ENCODE measurements at regions not wholly inside any gene's neighbourhood (a gene's known extent, or its start where the extent isn't known, plus 50 kb on each side); places are given as distances from the start of the nearest gene placed in this dataset.
"Not testable (repeated sequence)": the region's sequence is repeated elsewhere in the genome, so short reads cannot be mapped to it uniquely, and the experiment has no call there.

DNA sequence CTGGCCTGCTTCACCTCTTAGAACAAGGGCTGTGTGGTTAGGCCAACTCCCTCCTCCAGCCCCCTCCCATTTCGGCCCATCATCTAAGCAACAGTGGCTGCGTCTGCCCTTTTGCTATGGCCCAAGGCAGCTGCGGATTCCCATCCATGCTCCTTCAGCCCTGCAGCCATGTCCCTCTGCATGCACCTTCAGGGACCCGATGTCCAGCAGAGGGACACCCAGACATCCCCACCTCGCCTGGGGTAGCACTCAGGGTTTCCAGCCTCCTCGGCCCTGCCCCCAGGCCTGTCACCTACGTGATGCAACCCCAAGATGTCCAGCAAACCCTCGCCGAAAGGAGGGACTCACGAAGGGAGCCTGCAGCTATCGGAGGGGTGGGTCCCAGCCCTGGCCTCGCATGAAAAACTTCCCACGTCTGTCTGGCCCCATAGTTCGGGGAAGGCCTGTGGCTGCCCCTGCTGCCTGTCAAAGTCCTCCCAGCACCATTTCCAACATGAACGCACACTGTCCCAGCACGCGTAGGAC lies 194.4 kb downstream of the CTTN start:
- no peak for DNase-seq (ENCODE audit: low read depth)

DNA sequence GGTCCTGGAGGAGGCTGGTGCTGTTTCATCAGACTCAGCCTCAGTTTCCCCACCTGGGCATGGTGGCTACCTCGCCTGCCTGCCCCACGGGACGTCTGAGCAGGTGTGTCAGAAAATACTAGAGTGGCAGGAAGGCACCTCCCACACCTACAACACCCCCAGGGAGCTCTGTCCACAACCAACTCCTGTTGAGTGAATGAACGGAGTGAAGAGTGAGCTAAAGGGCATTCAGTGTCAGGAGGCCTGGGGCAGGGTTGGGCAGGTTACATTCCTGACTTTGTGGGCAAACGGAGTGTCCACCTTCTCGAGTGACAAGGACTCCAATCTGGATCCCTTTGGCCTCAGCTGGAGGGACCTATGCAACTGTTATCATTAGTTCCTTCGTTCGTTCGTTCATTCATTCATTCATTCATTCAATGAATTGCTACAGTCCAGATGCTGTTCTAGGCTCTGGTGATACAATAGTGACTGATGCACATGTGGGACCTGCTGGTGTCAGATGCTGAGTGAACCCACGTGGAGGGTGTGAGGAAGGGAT lies 195.2 kb downstream of the CTTN start:
- no peak for DNase-seq (ENCODE audit: low read depth)

DNA sequence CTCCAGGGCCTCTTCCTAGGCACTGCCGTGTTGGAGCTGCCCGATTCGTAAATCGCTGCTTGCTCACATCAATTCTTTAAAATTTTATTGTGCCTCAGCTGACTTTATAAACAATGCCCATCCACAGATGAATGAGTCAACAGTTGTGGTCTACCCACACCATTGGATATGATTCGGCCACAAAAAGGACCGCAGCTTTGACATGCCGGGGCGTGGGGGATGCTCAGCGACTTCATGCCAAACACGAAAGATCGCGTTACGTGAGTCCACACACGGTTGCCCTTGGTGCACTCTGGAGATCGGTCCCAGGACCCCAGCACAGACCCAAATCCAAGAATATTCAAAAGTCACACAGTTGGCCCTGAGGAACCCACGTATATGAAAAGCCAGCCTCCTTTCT lies 195.7 kb downstream of the CTTN start:
- DNase-seq (ENCODE audit: low read depth), result no peak

DNA sequence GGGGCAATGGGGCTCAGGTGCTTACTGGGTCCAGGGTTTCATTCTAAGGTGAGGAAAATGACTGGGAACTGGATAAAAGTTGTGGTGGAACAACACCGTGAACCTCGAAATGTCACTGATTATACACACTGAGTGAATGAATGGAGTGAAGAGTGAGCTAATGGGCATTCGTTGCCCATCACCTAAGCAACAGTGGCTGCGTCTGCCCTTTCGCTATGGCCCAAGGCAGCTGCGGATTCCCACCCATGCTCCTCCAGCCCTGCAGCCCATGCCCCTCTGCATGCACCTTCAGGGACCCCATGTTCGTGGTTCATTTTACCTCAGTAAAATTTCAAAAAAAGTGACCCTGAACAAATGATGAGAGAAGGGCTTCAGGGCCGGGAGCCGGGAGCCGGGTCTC lies 196.3 kb downstream of the CTTN start:
- DNase-seq (ENCODE audit: low read depth), result no peak

DNA sequence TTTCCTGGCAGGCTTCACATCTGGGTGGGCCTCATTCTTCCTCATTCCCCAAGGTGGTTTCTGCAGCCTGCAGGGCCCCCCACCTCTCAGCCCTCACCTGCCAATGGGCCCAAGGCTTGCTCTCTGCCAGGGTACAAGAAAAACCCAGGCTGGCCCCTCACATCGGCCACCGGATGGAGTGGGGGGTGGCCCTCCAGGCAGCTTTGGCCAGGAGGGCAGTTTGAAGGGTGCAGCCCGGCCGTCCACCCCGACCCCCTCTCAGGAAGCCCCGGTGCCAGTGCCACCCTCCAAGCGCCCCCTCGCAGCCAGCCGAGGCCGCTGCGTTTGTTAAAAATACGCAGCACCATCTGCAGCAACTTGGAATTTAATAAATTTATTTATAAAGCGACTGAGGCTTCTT lies 196.7 kb downstream of the CTTN start:
- DNase-seq (ENCODE audit: low read depth), result no peak

DNA sequence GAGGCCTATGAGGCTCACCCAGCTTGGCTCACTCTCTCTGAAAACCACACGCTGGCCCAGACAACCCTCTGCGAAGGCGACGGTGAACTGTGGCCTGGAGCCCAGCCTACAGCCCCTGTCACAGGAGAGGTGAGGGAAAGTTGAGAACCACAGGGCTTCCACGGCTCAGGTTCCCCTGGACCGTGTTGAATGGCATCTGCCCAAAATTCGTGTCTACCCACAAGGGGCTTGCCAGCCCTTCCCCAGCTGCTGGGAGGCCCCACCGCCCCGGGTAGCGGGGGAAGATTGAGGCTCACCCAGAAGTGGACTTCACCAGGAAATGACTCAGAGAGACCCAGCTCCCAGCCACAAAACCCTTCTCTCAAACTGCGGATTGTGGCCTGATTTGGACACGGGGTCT lies 197.1 kb downstream of the CTTN start:
- DNase-seq (ENCODE audit: low read depth), result no peak

DNA sequence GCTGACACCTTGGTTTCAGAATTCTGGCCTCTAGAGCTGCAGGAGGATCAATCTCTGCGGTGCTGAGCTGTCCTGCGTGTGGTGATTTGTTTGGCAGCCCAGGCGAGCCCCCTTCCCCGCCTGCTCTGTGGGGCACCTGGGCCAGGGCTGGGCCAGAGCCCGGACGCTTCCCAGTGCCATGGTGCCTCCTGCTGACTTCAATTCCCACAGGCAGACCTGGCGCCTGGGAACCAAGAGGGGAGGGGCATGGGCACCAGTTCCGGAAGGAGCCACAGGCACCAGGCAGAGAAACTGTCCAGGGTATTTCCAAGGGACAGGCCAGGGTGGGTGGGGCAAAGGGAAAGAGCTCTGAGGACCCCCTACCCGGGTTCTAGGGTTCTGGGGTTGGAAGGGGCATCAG lies 197.8 kb downstream of the CTTN start:
- DNase-seq (ENCODE audit: low read depth), result no peak

DNA sequence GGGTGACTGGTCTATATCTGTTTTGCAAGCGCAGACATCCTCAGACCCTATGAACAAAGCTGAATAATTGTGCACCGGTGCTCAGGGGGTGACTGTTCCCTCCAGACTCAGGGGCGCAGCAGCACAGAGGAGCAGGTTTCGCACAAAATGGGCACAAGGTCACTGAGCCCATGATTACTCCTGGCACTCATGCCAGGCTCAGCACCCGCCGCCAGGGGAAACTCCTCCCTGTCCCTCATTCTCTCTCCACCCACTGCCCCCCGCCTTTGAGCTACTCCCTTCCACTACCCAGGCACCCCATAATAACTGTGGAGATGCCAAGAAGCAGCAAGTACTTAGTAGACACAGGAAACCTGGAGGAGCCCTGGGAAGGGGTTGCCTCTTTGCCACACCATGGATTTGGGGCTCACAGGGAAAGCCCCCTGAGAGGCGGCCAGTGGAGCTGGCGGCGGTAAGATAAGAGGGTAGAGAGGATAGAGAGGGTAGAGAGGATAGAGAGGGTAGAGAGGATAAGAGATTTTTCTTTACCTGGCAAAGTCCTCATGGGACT lies 198.8 kb downstream of the CTTN start:
- DNase-seq (ENCODE audit: low read depth), result no peak

DNA sequence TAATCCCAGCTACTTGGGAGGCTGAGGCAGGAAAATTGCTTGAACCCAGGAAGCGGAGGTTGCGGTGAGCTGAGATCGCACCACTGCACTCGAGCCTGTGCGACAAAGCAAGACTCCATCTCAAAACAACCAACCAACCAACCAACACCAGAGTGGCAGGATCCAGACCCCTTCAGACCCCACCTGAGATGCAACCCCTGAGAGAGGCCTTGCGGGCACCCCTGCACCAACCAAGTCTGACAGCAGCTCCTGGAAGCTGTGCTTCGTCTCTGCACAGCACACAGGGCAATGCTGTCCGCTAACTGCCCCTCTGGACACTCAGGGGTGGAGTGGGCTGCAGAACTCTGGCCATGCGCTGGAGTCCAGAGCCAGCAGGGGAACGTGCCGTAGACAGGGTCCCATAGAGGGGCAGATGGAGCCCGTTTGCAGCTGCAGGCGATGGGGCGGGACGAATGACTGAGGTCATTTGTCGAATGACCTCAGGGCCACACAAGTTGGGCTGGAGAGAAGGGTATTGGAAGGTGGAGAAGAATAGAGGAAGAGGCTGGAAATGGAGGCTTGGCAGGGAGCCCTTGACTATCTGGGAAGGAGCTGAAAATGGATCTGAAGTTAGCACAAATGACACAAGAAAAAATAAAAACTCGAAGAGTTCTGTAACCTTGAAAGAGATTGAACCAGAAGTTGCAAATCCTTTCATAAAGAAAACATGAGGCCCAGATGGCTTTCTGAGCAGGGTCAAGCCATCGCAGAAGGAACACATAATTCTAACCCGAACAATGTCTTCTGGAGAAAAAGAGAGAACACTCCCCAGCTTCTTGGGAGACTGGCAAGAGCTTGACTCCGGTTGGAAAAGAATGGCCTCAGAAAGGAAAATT lies 199.7 kb downstream of the CTTN start:
- no peak for DNase-seq (ENCODE audit: low read depth)

DNA sequence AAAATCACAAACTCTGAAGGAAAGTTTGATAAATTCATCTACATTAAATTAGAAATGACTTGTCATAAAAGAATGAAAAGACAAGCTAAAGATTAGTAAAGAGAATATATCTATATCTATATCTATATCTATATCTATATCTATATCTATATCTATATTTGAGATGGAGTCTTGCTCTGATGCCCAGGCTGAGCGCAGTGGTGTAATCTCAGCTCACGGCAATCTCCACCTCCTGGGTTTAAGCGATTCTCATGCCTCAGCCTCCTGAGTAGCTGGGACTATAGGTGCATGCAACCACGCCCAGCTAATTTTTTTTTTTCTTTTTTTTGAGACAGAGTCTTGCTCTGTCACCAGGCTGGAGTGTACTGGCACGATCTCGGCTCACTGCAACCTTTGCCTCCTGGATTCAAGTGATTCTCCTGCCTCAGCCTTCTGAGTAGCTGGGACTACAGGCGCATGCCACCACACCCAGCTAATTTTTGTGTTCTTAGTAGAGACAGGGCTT lies 202.6 kb downstream of the CTTN start:
- DNase-seq (ENCODE audit: low read depth), result not testable (repeated sequence)

DNA sequence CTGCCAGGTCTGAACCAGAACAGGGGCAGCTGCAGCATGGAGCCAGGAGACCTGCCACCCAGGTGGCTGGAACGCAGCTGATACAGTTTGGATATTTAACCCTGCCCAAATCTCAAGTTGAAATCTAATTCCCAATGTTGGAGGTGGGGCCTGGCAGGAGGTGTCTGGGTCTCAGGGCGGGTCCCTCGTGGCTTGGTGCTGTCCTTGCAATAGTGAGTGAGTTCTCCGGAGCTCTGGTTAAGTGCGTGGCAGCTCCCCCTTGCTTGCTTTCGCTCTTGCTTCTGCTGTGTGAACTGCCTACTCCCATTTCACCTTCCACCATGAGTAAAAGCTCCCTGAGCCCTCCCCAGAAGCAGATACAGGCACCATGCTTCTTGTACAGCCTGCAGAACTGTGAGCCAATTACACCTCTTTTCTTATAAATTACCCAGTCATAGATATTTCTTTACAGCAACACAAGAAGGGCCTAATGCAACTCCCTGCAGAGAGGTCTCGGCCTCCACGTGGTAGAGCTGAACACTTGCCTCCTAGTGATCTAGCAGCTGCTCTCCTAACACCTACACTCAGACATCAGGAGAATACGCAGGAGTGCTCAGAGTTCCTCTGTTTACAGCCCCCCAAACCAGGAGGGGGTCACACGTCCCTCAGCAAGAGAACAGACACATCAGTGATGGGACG lies 203.7 kb downstream of the CTTN start:
- DNase-seq (ENCODE audit: low read depth), result no peak

DNA sequence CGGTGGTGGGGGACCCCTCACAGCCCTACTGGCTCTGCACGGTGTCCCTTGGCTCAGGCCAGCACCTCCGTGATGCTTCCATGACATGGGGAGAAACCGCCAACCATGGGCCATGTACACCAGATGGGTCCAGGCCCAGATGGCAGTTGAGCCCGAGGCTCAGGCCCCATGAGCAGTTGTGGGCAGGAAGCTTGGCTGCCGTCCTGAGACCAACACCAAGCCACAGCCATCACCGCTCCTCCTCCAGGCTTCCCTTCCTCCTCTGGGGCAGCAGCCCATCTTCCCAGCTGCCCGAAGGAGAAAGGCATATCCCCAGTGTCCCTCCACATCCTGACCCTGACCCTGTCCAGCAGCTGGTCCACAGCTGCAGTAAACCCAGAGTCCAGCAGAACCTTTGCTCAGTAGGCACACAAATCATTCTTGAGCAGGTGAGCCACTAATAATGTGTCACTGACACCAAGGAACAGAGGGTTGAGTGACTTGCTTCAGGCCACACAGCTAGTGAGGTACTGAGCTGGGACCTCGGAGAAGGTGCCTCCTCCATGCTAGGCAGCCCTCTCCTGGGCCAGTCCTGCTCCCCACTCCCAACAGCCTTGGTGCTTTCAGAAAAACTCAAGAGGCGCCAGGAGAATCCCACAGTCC lies 204.9 kb downstream of the CTTN start:
- no peak for DNase-seq (ENCODE audit: low read depth)

DNA sequence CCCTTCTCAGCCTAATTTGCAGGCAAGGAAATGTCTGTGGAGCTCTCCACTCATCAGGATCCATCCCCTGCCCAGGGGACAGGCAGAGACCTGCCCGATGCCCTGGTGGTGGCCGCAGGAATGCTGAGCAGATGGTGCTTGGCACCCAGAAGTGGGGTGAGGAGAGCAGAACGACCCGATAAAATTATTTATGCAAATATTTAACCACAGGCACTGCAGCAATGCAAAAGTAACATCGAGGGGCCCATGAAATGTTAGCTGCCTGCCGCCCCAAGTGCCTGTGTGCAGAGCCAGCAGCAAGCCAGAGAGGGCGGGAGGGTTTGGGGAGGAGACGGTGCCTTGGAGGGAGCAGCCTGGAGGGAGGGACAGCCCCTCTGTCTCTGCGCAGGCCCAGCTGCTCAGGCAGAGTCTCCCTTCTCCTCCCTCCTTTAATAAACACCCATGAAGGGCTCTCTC lies 205.5 kb downstream of the CTTN start:
- DNase-seq (ENCODE audit: low read depth), result no peak

DNA sequence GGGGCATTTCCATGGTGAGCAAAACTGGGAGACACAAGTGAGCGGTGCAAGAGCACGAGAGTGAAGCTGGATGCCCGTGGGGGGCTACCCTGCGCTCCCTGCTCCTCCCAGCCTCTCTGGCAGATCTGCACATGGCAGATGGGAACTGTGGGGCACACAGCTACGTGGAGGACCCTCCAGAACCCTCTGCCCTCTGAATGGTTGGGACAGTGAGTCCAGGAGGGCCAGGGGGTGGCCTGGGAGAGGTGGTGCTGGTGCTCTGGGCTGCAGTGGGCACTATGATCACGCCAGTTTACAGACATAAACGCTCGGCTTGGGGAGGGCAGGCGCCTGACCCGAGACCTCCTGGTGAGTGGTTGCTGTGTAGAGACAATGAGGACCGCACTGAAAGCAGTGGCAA lies 205.9 kb downstream of the CTTN start:
- DNase-seq (ENCODE audit: low read depth), result no peak

DNA sequence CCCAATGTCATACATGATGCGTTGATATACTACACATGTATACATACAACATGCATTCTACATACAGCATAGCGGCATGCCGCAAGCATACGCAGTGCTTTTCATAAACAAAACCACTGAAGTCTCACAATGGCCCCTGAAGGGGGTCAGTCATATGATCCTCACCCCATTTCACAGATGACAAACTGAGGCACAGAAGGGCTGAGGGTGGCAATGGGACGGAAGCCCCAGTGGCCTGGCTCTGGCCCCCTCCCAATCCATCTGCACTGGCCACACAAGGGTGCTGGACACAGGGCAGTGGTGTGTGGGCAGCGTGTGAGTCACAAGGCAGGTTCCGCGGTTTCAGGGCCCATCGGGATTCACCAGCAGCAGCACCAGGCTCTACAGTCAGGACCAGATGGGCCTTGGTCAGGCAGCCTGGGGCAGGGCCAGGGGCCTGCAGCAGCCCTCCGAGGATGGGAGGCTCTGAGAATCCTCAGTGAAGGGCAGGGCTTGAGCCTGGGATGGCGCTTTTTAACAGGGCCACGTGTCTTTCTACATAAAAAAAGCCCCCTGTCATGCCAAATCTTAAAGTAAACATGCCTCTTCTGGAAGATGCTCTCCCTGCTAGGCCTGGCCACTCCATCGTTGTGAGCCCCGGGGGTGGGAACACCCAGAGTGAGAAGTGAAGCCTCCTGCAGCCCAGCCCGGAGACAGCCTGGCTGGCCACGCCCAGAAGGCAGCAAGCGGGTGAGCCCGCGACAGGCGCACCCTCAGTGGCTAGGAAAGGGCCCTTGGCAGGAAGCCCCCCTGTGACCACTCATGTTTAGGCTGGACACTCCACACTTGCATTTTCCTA lies 206.5 kb downstream of the CTTN start:
- no peak for DNase-seq (ENCODE audit: low read depth)

DNA sequence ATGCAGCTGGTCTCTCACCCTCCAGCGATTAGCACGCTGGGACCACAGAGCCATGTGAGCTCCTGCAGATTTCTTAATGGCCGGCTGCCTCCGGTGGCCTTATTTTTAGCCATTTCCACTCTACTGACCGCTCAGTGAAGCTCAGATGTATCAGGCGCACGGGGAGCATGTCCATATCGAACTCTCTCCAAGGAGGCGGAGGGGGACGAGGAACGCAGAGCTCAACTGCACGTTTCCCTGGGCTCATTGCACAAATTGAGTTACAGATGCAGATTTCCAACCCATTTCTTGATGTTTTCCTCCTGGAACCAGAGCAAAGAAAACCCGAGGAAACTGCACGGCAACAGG lies 207.1 kb downstream of the CTTN start:
- no peak for DNase-seq (ENCODE audit: low read depth)

DNA sequence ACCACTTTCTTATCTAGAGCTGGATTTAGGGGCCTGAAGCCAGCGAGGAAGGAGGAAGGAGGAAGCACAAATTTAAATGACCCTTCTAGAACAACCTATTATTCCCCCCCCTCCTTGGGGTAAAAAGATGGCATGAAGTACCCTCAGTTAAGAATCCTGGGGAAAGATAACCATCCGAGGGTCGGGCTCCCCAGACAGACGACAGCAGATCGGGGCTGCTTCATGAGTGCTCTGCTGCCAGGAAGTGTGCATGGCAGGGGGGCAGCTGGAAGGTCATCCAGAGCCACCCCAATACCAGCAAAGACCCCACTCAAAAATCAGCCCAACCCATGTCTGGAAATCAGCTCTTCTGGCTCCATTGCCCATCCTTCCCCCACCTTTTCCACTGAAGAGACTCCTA lies 207.5 kb downstream of the CTTN start:
- DNase-seq (ENCODE audit: low read depth), result no peak

DNA sequence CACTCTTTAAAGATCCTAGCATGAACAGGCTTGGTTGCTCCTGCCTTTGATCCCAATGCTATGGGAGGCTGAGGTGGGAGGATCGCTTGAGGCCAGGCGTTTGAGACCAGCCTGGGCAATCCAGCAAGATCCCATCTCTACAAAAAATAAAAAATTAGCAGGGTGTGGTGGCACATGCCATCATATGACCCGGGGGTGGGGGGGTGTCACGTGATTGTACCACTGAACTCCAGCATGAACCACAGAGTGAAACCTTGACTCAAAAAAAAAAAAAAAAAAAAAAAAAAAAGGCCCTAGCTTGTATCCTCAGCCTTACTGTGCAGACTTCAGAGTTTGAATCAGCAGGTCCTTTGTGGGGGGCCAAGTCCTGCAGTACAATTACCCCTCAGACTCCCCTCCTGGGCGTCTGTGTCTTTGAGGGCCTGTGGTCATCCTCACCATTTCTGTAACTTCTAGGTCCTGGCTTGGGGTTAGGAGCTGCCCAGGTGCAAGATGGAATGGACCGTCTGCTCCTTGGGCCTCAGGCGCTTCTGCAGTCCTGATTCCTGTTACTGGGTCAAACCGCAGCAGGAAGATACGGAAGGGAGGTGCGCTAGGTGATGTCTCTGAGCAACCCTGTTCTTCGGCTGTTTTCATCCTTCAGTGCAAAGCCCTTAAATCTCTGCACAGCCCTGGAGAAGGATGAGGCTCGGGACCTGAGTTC lies 208.1 kb downstream of the CTTN start:
- DNase-seq (ENCODE audit: low read depth), result no peak

DNA sequence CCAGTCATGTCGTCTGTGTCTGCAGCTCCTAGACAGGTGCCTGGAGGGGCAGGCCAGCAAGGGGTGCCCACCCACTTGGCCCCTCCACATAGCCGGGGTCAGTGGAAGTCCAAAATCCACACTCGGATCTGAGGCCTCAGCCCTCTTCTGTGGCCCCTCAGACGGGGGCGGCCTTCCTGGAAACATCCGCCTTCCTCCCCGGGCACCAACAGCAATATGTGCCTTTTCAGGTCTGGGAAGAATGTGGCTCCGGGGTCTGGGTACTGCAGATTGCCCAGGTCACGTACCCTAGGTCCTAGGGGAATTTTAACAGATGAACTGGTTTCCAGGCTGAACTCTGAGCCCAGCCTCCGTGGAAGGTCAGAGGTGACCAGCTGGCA lies 208.6 kb downstream of the CTTN start:
- DNase-seq (ENCODE audit: low read depth), result no peak

DNA sequence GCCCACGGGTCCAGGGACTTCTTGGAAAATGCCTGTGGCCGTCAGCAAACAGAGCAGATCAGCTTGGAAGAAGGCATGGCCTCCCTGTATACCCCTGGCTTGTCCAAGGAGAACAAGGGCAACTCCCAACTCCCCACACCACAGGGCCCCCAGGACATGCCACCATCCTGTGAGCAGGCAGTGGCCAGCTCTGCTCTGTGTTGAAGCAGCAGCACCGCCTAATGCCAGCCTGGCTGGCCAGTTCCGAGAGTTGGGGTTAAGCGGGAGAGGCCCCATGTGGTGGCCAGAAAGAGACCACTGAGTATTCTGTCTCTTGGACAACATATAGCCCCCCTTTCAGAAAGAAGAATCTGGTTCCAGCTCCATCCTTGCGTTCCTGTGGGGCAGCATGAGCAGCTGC lies 209.2 kb downstream of the CTTN start:
- no peak for DNase-seq (ENCODE audit: low read depth)

All from stimulated activated CD8-positive, alpha-beta memory T cell treated with anti-CD3 and anti-CD28 coated beads, Interleukin-12 subunit alpha, Interleukin-12 subunit beta, amount 100 ng/mL, for 1 hour (primary cell).